T-cell (primary cell): ENCODE measurements at regions not wholly inside any gene's neighbourhood (a gene's known extent, or its start where the extent isn't known, plus 50 kb on each side); places are given as distances from the start of the nearest gene placed in this dataset.

ENCODE experiments used
- ATAC-seq, 4 experiments: fragments of 200-7000 bp in 3 of 4; fragments of 150-1000 bp in 1 of 4; cut with Tn5 transposase; replicated peaks in 1 of 4; 1 replicate in 3 of 4; 2 replicates in 1 of 4; pipeline ENCODE4 v1.10.0; 2021; ENCODE audit warnings: moderate library complexity in 3 of 4, mild to moderate bottlenecking in 2 of 4, moderate number of reproducible peaks in 1 of 4
- CTCF ChIA-PET, 2 donors: fragments of 300-600 bp; sonication (Branson Sonifier 250); formaldehyde crosslinking; loops; one replicate each; lab custom pipeline; 2022; ENCODE audit warnings: antibody characterized with exemption in 2 of 2; lab: Charles Lee
- POLR2A ChIA-PET, 2 donors: fragments of 300-600 bp; sonication (Branson Sonifier 250); formaldehyde crosslinking; loops; one replicate each; lab custom pipeline; 2022; ENCODE audit warnings: antibody characterized with exemption in 2 of 2; lab: Charles Lee
- DNase-seq, 35 experiments: peaks; one replicate each; pipeline versions ENCODE4 v3.0.0 to v3.0.0-alpha.2; 2013 to 2023
- H3K27ac ChIP-seq: one replicate; pipeline ENCODE4 v1.5.1; 2013; ENCODE audit warnings: low read length
- H3K27me3 ChIP-seq, 2 experiments: replicated peaks in 1 of 2; 1 replicate in 1 of 2; 2 replicates in 1 of 2; pipeline versions ENCODE4 v1.6.1 to v1.7.0; 2013; ENCODE audit warnings: low read length in 1 of 2, mixed read lengths in 1 of 2; ENCODE audit not compliant: control insufficient read depth in 2 of 2, insufficient read depth in 2 of 2; ENCODE audit errors: extremely low read depth in 1 of 2
- H3K36me3 ChIP-seq, 2 donors: 1 replicate in 1 of 2; 2 replicates in 1 of 2; pipeline versions ENCODE4 v1.6.1 to v1.7.0; 2013; ENCODE audit warnings: low read length in 1 of 2; ENCODE audit not compliant: control insufficient read depth in 2 of 2, insufficient read depth in 1 of 2; ENCODE audit errors: extremely low read depth in 1 of 2
- H3K4me1 ChIP-seq, 2 experiments: 1 replicate in 1 of 2; 2 replicates in 1 of 2; pipeline versions ENCODE4 v1.6.1 to v1.7.0; 2013; ENCODE audit warnings: low read length in 2 of 2, mixed read lengths in 1 of 2; ENCODE audit not compliant: insufficient read depth in 2 of 2, control insufficient read depth in 1 of 2; ENCODE audit errors: extremely low read depth in 1 of 2
- H3K4me3 ChIP-seq, 2 donors: 1 replicate in 1 of 2; 2 replicates in 1 of 2; pipeline versions ENCODE4 v1.5.1 to v1.7.0; 2013; ENCODE audit warnings: mild to moderate bottlenecking in 2 of 2, low read length in 1 of 2, moderate library complexity in 1 of 2; ENCODE audit not compliant: control insufficient read depth in 1 of 2; ENCODE audit errors: extremely low read depth in 1 of 2
- H3K9me3 ChIP-seq: 2 replicates; pipeline ENCODE4 v1.7.0; 2013
- H3K27ac Mint-ChIP-seq, 2 donors: one replicate each; pipeline ENCODE4 v1.8.0; 2020 to 2021; ENCODE audit warnings: mild to moderate bottlenecking in 2 of 2, mixed read lengths in 2 of 2
- H3K27me3 Mint-ChIP-seq, 2 donors: one replicate each; pipeline ENCODE4 v1.8.0; 2021 to 2022; ENCODE audit warnings: mixed read lengths in 2 of 2
- H3K36me3 Mint-ChIP-seq: one replicate; pipeline ENCODE4 v1.8.0; 2021; ENCODE audit warnings: mixed read lengths
- H3K4me1 Mint-ChIP-seq, 3 donors: one replicate each; pipeline ENCODE4 v1.8.0; 2020 to 2022; ENCODE audit warnings: mixed read lengths in 3 of 3, mild to moderate bottlenecking in 1 of 3
- H3K4me3 Mint-ChIP-seq, 3 donors: one replicate each; pipeline ENCODE4 v1.8.0; 2020 to 2022; ENCODE audit warnings: mild to moderate bottlenecking in 3 of 3, mixed read lengths in 3 of 3, moderate library complexity in 3 of 3
- H3K9me3 Mint-ChIP-seq, 3 donors: one replicate each; pipeline ENCODE4 v1.8.0; 2020 to 2022; ENCODE audit warnings: mixed read lengths in 3 of 3
- WGBS: methylation state at CpG from one replicate; pipeline ENCODE4 v1.1.5; 2013; ENCODE audit warnings: missing lambda C conversion rate; ENCODE audit not compliant: insufficient coverage; 5-methylcytosine and 5-hydroxymethylcytosine counted together

- no peaks in the 10 kb centered on the region for H3K27me3 ChIP-seq
- Mint-ChIP-seq H3K36me3 (no peaks in the 10 kb centered on the region), H3K4me1 (no peaks in the 10 kb centered on the region), H3K4me3 (no peak overlapping the region), H3K27ac (no peak overlapping the region), H3K9me3 (peaks cover 0 to 7% (median 6%) of the 10 kb centered on the region in 3 donors), H3K27me3 (no peaks in the 10 kb centered on the region)
- ChIA-PET POLR2A (no interaction called here), CTCF (no interaction called here)
- H3K4me3 ChIP-seq = no peak overlapping the region
- no peak for DNase-seq
- no peak overlapping the region for H3K27ac ChIP-seq
- H3K9me3 ChIP-seq = no peaks in the 10 kb centered on the region
- H3K4me1 ChIP-seq = no peaks in the 10 kb centered on the region
- no peaks in the 10 kb centered on the region for H3K36me3 ChIP-seq
- no peak for ATAC-seq
Measured at GRCh38 chr4:11912886-11913285, 484.2 kb upstream of the HS3ST1 start.

- no peak overlapping the region for H3K4me3 Mint-ChIP-seq
- H3K27ac Mint-ChIP-seq = no peak overlapping the region
- H3K9me3 ChIP-seq = no peaks in the 10 kb centered on the region
- no peak overlapping the region for H3K4me3 ChIP-seq
- DNase-seq (no peak), ATAC-seq (no peak)
- ChIA-PET POLR2A (no interaction called here), CTCF (no interaction called here)
- H3K4me1 ChIP-seq = no peaks in the 10 kb centered on the region
- WGBS = 75% methylated on average over 2 of the region's 3 CpGs
- no peaks in the 10 kb centered on the region for H3K27me3 Mint-ChIP-seq
- no peaks in the 10 kb centered on the region for H3K4me1 Mint-ChIP-seq
- H3K27me3 ChIP-seq = no peaks in the 10 kb centered on the region
- H3K36me3 Mint-ChIP-seq = no peaks in the 10 kb centered on the region
- no peak overlapping the region for H3K27ac ChIP-seq
- H3K9me3 Mint-ChIP-seq = peaks cover 0 to 6% (median 0%) of the 10 kb centered on the region in 3 donors
- H3K36me3 ChIP-seq = no peaks in the 10 kb centered on the region
Measured at GRCh38 chr4:11910812-11911211, 482.1 kb upstream of the HS3ST1 start.

DNA sequence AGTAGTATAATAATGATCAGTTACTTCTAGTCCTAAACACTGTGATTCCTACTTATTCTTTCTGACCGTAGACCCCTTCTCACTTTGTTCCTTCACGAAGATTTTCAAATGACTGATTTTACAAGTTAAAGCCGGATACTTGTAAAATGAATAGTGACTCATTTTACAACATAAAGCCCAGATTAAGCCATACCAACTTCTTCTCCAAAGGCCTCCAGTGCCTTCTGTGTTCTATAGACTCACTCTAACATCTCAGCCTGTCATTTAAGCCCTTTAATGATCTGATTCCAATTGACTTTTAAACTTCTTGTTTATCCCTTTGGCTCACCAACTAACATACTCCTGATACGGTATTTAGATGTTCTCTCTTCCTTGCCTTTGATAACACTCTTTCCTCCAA lies 480.0 kb upstream of the HS3ST1 start:
- H3K27ac Mint-ChIP-seq = no peak overlapping the region
- Histone ChIP-seq H3K9me3 (no peaks in the 10 kb centered on the region), H3K27me3 (no peaks in the 10 kb centered on the region), H3K27ac (no peak overlapping the region), H3K36me3 (no peaks in the 10 kb centered on the region), H3K4me1 (no peaks in the 10 kb centered on the region), H3K4me3 (no peak overlapping the region)
- no peaks in the 10 kb centered on the region for H3K27me3 Mint-ChIP-seq
- ATAC-seq = no peak
- POLR2A ChIA-PET = no interaction called here
- H3K9me3 Mint-ChIP-seq = no peaks in the 10 kb centered on the region
- no peak overlapping the region for H3K4me3 Mint-ChIP-seq
- CTCF ChIA-PET = no interaction called here
- no peaks in the 10 kb centered on the region for H3K4me1 Mint-ChIP-seq
- 89% methylated on average over 1 of the region's 4 CpGs for WGBS
- no peak for DNase-seq
- H3K36me3 Mint-ChIP-seq = no peaks in the 10 kb centered on the region

GRCh38 chr4:11908205-11908604 lies 479.5 kb upstream of the HS3ST1 start:
- ATAC-seq (no peak), DNase-seq (no peak)
- ChIA-PET POLR2A (no interaction called here), CTCF (no interaction called here)
- H3K27ac Mint-ChIP-seq = no peak overlapping the region
- no peaks in the 10 kb centered on the region for H3K36me3 ChIP-seq
- WGBS = 83% methylated on average over 1 of the region's 3 CpGs
- H3K4me3 ChIP-seq = no peak overlapping the region
- H3K27me3 ChIP-seq = no peaks in the 10 kb centered on the region
- H3K9me3 ChIP-seq = no peaks in the 10 kb centered on the region
- no peaks in the 10 kb centered on the region for H3K4me1 Mint-ChIP-seq
- no peaks in the 10 kb centered on the region for H3K9me3 Mint-ChIP-seq
- no peak overlapping the region for H3K27ac ChIP-seq
- H3K4me1 ChIP-seq = no peaks in the 10 kb centered on the region
- no peak overlapping the region for H3K4me3 Mint-ChIP-seq
- H3K36me3 Mint-ChIP-seq = no peaks in the 10 kb centered on the region
- H3K27me3 Mint-ChIP-seq = no peaks in the 10 kb centered on the region

DNA sequence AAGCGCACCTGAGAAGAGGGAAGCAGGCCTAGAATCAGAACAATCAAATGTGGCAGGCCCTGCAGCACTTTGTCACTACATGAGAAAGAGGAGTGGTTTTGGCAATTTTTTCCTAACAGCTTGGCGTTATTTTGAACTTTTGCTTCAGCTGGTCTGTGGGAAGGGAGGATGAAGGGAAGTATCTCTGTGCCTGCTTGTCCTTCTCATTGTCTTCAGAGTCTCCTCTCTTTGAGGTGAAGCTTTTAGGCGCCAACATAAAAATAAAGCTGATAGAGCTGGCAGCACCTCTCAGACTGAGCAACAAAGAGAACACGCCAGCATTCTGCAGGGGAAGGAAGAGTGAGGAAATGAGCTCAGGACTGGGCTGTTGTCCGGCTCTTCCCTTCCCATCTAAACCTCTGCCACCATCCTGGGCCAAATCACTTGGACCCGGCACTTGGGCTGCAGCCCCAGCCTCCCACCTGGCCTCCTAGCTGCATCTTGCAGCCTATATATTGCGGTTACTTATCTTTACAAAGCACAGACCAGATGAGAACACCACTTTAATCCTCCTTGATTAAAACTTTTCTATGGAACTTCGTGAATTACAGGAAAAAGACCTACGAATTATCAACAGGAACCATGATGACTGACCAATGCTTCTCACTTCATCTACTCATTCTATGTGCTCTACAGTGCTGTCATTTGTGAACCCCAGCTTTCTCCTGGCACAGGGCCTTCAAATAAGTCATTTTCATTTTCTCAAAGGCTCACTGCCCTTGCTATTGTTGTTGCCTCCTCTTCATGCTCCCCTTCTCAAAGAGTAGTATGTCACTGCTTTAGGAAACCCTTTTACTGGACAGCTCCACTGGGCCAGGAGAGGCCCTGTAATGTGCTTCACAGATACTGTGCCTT lies 476.4 kb upstream of the HS3ST1 start:
- Histone ChIP-seq H3K27me3 (no peaks in the 10 kb centered on the region), H3K4me3 (no peak overlapping the region), H3K27ac (no peak overlapping the region), H3K4me1 (no peaks in the 10 kb centered on the region), H3K9me3 (no peaks in the 10 kb centered on the region), H3K36me3 (no peaks in the 10 kb centered on the region)
- Mint-ChIP-seq H3K27me3 (no peaks in the 10 kb centered on the region), H3K36me3 (no peaks in the 10 kb centered on the region), H3K9me3 (no peaks in the 10 kb centered on the region), H3K27ac (no peak overlapping the region), H3K4me1 (no peaks in the 10 kb centered on the region), H3K4me3 (no peak overlapping the region)
- DNase-seq (no peak), ATAC-seq (no peak)
- 51% methylated on average over 6 of the region's 9 CpGs for WGBS
- POLR2A ChIA-PET = no interaction called here
- CTCF ChIA-PET = no interaction called here

DNA sequence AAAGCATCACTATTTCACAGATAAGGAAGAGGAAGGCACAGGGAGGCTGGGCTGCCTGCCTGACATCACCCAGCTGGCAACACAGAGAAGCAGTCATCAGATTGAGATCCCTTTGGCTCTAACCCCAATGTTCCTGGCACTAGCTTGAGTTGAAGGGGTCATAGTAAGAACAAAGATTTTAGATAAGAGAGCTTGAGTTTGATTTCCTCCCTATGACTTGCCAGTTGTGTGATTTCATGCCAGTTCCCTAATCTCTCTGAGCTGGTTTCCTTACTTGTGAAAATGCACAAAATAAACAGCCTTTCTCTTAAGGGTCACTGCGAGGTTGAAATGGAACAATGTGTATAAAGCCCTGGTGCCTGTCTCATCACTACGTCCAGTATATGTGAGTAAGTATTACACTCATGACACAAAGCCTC lies 475.4 kb upstream of the HS3ST1 start:
- H3K4me3 ChIP-seq = no peak overlapping the region
- no peak for DNase-seq
- H3K36me3 Mint-ChIP-seq = no peaks in the 10 kb centered on the region
- no peak overlapping the region for H3K27ac Mint-ChIP-seq
- ATAC-seq = no peak
- WGBS = no CpG with 5 or more reads among the region's 2 CpGs
- H3K4me3 Mint-ChIP-seq = no peak overlapping the region
- no peaks in the 10 kb centered on the region for H3K4me1 Mint-ChIP-seq
- CTCF ChIA-PET = no interaction called here
- H3K27me3 ChIP-seq = no peaks in the 10 kb centered on the region
- no peaks in the 10 kb centered on the region for H3K27me3 Mint-ChIP-seq
- H3K9me3 ChIP-seq = no peaks in the 10 kb centered on the region
- no peak overlapping the region for H3K27ac ChIP-seq
- POLR2A ChIA-PET = no interaction called here
- H3K4me1 ChIP-seq = no peaks in the 10 kb centered on the region
- H3K9me3 Mint-ChIP-seq = peaks cover 0 to 4% (median 3%) of the 10 kb centered on the region in 3 donors
- no peaks in the 10 kb centered on the region for H3K36me3 ChIP-seq
